ENCODE measurements at regions not wholly inside any gene's neighbourhood (a gene's known extent, or its start where the extent isn't known, plus 50 kb on each side); places are given as distances from the start of the nearest gene placed in this dataset.

DNA sequence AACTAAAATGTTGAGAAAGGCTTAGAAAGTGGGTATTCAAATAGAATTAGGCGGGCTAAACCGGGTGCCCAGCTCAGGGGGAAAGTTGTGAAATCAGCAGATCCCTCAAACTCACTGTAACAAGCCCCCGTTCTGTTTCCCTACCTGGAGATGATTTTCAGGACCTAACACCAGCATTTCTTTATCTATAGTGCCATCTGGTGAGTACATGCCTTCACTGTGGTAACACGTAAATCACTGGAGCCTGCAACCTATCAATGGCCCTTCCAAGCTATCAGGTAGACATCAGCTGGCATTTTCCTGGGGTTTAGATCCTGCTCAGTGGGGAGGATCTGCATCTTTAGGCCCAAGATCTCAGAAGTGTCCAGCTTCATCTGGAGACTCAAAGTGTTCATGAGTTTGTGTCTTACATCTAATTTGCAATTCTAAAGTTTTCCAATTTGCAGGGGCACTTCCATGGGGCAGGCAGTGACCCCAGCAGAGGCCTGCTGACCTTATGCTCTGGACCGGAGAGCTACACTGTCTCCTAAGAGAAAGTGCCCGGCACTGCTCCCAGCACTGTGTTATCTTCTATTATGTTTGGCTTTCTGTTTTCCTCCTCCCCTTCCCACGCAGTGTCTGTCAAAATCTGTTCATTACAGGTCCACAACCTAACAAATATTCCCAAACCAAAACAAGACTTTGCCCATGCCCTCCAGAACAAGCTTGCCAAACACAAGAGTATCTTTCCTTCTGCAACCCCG is 132.5 kb downstream of the LSM5 start:
- intact Hi-C loops (cut with micrococcal nuclease): no loop called here
- H3K27me3 Mint-ChIP-seq: peaks cover 7% of the 10 kb centered on the region
- ChIA-PET POLR2A (no interaction called here), CTCF (no interaction called here)
- TF ChIP-seq CTCF (IDR thresholded peaks at IDR 0.05): no peak
- H3K36me3 Mint-ChIP-seq (ENCODE audit: low read depth): no peaks in the 10 kb centered on the region
- ATAC-seq (ENCODE audit: low read depth): no peak
- H3K4me3 Mint-ChIP-seq: no peak overlapping the region
- no peaks in the 10 kb centered on the region for H3K4me1 Mint-ChIP-seq
- no peaks in the 10 kb centered on the region for H3K9me3 Mint-ChIP-seq
- DNase-seq: no peak
- no peak overlapping the region for H3K27ac Mint-ChIP-seq

DNA sequence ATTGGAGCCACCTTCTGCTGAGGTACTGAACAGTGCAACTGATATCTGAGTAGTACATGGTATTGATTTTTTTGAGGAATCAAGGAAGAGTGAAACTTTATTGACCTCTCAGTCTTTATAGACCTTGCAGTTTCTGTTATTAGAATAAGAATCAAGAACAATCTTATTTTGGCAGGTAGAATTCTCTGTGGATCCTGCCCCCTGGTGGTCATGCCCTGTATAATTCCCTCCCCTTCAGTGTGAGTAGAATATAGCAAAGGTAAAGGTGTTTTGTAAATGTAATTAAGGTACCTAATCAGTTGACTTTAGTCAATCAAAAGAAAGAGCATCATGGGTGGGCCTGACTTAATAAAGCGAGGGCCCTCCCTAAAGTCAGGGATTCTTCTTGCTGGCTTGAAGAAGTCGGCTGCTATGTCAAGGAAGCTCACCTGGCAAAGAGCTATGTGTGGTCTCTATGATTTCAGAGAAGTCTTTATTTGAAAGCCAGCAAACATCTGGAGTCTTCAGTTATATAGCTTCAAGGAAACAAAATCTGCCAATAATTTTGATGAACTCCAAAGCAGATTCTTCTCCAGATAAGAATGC is 142.8 kb downstream of the LSM5 start:
- Mint-ChIP-seq H3K27me3 (no peaks in the 10 kb centered on the region), H3K36me3 (ENCODE audit: low read depth) (no peaks in the 10 kb centered on the region), H3K9me3 (peaks cover 2% of the 10 kb centered on the region), H3K4me1 (no peaks in the 10 kb centered on the region), H3K4me3 (no peak overlapping the region), H3K27ac (no peak overlapping the region)
- ChIA-PET POLR2A (no interaction called here), CTCF (interaction anchor here (1.3 kb wide), 1 partner anchor 603 kb away, joined by 3 read pairs; no protein-coding TSS in a partner anchor)
- intact Hi-C loops (cut with micrococcal nuclease): loop anchor here (5.0 kb wide), 1 partner anchor 135 kb away; no protein-coding TSS in a partner anchor
- DNase-seq (no peak), ATAC-seq (ENCODE audit: low read depth) (no peak)
- TF ChIP-seq CTCF (IDR thresholded peaks at IDR 0.05): no peak

DNA sequence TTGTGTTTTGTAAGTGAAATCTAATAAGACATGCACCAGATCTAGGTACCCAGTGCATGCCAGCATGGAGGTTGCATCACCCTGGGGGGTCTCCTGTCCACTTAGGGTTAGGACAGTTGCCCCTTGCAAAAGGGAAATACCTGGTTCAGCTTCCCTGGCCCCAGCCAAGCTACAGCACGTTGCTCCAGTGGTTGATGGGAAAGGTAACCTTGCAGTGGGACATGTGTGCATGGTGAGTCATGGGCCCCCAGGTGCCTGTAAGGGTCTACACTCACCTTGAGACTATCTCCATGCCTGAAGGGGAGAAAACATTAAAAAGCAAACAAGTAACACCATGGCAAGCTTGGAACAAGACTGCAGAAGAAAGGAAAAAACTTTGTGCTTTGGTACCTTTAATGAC is 143.9 kb downstream of the LSM5 start:
- Mint-ChIP-seq H3K4me3 (no peak overlapping the region), H3K36me3 (ENCODE audit: low read depth) (no peaks in the 10 kb centered on the region), H3K9me3 (peaks cover 2% of the 10 kb centered on the region), H3K27me3 (no peaks in the 10 kb centered on the region), H3K27ac (no peak overlapping the region), H3K4me1 (no peaks in the 10 kb centered on the region)
- CTCF ChIA-PET: no interaction called here
- TF ChIP-seq CTCF (IDR thresholded peaks at IDR 0.05): no peak
- intact Hi-C loops (cut with micrococcal nuclease): loop anchor here (5.0 kb wide), 1 partner anchor 134 kb away; no protein-coding TSS in a partner anchor
- ATAC-seq (ENCODE audit: low read depth) (no peak), DNase-seq (no peak)
- POLR2A ChIA-PET: no interaction called here

- Mint-ChIP-seq H3K27ac (no peak overlapping the region), H3K4me1 (no peaks in the 10 kb centered on the region), H3K27me3 (no peaks in the 10 kb centered on the region), H3K9me3 (peaks cover 6% of the 10 kb centered on the region), H3K36me3 (ENCODE audit: low read depth) (no peaks in the 10 kb centered on the region), H3K4me3 (no peak overlapping the region)
- CTCF ChIA-PET: no interaction called here
- intact Hi-C loops (cut with micrococcal nuclease): no loop called here
- DNase-seq: no peak
- POLR2A ChIA-PET: no interaction called here
- ATAC-seq (ENCODE audit: low read depth): no peak
- TF ChIP-seq CTCF (IDR thresholded peaks at IDR 0.05): no peak
Observed at GRCh38 chr7:32336726-32337125, 153.5 kb downstream of the LSM5 start.

DNA sequence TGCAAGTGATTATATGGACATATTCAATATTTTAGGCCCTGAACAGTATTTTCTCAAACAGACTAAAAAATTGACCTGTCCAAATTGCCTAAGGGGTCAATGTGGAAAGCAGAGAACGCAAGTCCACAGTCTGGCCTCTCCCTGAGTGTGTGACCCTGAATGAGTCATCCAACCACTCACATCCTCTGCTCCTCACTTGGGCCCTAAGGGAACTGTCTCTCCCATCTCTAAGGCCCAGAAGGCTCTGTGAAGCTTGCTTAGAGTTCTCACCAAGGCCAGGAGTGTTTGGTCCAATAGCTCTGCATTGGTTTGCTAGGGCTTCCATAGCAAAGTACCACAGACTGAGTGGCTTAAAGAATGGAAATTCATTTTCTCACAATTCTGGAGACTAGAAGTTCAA is 155.1 kb downstream of the LSM5 start:
- Mint-ChIP-seq H3K4me3 (no peak overlapping the region), H3K36me3 (ENCODE audit: low read depth) (no peaks in the 10 kb centered on the region), H3K4me1 (no peaks in the 10 kb centered on the region), H3K27ac (no peak overlapping the region), H3K9me3 (peaks cover 10% of the 10 kb centered on the region), H3K27me3 (no peaks in the 10 kb centered on the region)
- DNase-seq (no peak), ATAC-seq (ENCODE audit: low read depth) (no peak)
- TF ChIP-seq CTCF (IDR thresholded peaks at IDR 0.05): no peak
- ChIA-PET POLR2A (no interaction called here), CTCF (no interaction called here)
- intact Hi-C loops (cut with micrococcal nuclease): no loop called here

Data from activated B cell treated with CpG ODN at 0.5 μM for 24 hours (primary cell).